ENCODE measurements at regions not wholly inside any gene's neighbourhood (a gene's known extent, or its start where the extent isn't known, plus 50 kb on each side); places are given as distances from the start of the nearest gene placed in this dataset.

DNA sequence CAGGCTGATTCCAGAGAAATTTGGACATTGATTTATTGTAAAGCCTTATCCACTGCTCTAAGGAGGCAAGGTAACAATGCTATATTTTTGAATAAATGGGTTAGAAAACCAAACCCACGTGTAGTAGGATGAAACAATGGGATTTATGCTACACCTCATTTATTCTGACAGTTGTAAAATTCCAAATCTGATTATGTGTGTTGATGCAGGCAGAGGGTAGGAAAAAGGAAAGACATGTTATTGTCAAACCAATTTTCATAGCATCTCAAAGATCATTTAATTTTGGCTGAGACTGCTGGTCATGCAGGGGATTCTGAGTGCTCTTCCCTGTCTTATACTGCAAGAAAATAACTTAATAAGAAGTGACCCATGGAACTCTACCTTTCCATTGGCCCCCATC lies 1219.9 kb upstream of the SORCS1 start:
- no peak for DNase-seq
- H3K4me1 ChIP-seq (ENCODE audit: control extremely low read depth in 1 of 4, control insufficient read depth in 4 of 4, insufficient read depth in 4 of 4, low read length in 3 of 4) = peaks cover 0 to 21% (median 1%) of the 10 kb centered on the region in 4 experiments
- CTCF ChIA-PET = no interaction called here

DNA sequence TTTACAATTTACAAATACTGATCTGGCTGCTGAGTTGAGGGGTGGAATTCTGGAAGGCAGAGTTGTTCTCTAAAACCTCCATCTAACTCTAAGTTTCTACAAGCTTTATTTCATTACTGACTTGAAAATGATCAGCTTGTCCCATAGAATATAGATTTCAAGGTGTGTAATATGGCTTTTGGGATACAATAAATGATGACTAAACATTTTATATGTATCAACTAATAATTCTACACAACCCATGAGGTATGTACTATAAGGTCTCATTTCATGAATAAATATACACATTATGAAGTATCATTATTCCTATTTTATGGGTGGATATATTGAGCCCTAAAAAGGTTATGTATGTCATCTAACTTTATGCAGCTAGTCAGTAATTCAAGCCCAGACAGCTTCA lies 1214.3 kb upstream of the SORCS1 start:
- Histone ChIP-seq H3K27ac (ENCODE audit: insufficient read depth in 1 of 2, low read depth in 1 of 2, low read length in 2 of 2, poor library complexity in 1 of 2, severe bottlenecking in 2 of 2) (no peak overlapping the region), H3K27me3 (replicated peaks in 2 of 5; ENCODE audit: control insufficient read depth in 4 of 5, insufficient read depth in 5 of 5, low read length in 4 of 5) (no peaks in the 10 kb centered on the region), H3K4me3 (ENCODE audit: control insufficient read depth in 1 of 7, extremely low read depth in 1 of 7, insufficient read depth in 4 of 7, low read depth in 2 of 7, low read length in 6 of 7) (no peak overlapping the region), H3K4me1 (ENCODE audit: control extremely low read depth in 1 of 4, control insufficient read depth in 4 of 4, insufficient read depth in 4 of 4, low read length in 3 of 4) (no peaks in the 10 kb centered on the region), H3K36me3 (ENCODE audit: control insufficient read depth in 4 of 4, insufficient read depth in 4 of 4, low read length in 3 of 4) (no peaks in the 10 kb centered on the region), H3K9me3 (ENCODE audit: control extremely low read depth in 1 of 5, control insufficient read depth in 4 of 5, insufficient read depth in 2 of 5, low read depth in 1 of 5, low read length in 4 of 5) (peaks cover 0 to 3% (median 0%) of the 10 kb centered on the region in 5 experiments)
- ChIA-PET POLR2A (no interaction called here), CTCF (no interaction called here)
- no peak for DNase-seq

More for the DNA sequence above, 1219.9 kb upstream of the SORCS1 start:
- Histone ChIP-seq H3K36me3 (ENCODE audit: control insufficient read depth in 4 of 4, insufficient read depth in 4 of 4, low read length in 3 of 4) (no peaks in the 10 kb centered on the region), H3K27ac (ENCODE audit: insufficient read depth in 1 of 2, low read depth in 1 of 2, low read length in 2 of 2, poor library complexity in 1 of 2, severe bottlenecking in 2 of 2) (no peak overlapping the region), H3K9me3 (ENCODE audit: control extremely low read depth in 1 of 5, control insufficient read depth in 4 of 5, insufficient read depth in 2 of 5, low read depth in 1 of 5, low read length in 4 of 5) (peaks cover 0 to 3% (median 0%) of the 10 kb centered on the region in 5 experiments), H3K4me3 (ENCODE audit: control insufficient read depth in 1 of 7, extremely low read depth in 1 of 7, insufficient read depth in 4 of 7, low read depth in 2 of 7, low read length in 6 of 7) (no peak overlapping the region), H3K27me3 (replicated peaks in 2 of 5; ENCODE audit: control insufficient read depth in 4 of 5, insufficient read depth in 5 of 5, low read length in 4 of 5) (no peaks in the 10 kb centered on the region)
- WGBS (ENCODE audit: insufficient coverage) = 100% methylated on average over 1 of the region's 1 CpG
- POLR2A ChIA-PET = no interaction called here

DNA sequence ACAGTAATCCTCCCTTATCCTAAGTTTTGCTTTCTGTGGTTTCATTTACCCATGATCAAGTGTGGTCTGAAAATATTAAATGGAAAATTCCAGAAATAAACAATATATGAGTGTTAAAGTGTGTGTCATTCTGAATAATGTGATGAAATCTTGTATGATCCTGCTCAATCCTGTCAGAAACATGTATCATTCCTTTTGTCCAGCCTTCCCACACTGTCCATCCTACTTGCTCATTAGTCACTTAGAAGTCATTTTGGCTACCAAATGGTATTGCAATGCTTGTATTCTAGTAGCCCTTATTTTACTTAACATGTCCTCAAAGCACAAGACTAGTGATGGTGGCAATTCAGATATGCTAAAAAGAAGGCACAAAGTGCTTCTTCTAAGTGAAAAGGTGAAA lies 1211.2 kb upstream of the SORCS1 start:
- Histone ChIP-seq H3K9me3 (ENCODE audit: control extremely low read depth in 1 of 5, control insufficient read depth in 4 of 5, insufficient read depth in 2 of 5, low read depth in 1 of 5, low read length in 4 of 5) (peaks cover 0 to 3% (median 0%) of the 10 kb centered on the region in 5 experiments), H3K4me3 (ENCODE audit: control insufficient read depth in 1 of 7, extremely low read depth in 1 of 7, insufficient read depth in 4 of 7, low read depth in 2 of 7, low read length in 6 of 7) (no peak overlapping the region), H3K27me3 (replicated peaks in 2 of 5; ENCODE audit: control insufficient read depth in 4 of 5, insufficient read depth in 5 of 5, low read length in 4 of 5) (no peaks in the 10 kb centered on the region), H3K27ac (ENCODE audit: insufficient read depth in 1 of 2, low read depth in 1 of 2, low read length in 2 of 2, poor library complexity in 1 of 2, severe bottlenecking in 2 of 2) (no peak overlapping the region), H3K36me3 (ENCODE audit: control insufficient read depth in 4 of 4, insufficient read depth in 4 of 4, low read length in 3 of 4) (no peaks in the 10 kb centered on the region), H3K4me1 (ENCODE audit: control extremely low read depth in 1 of 4, control insufficient read depth in 4 of 4, insufficient read depth in 4 of 4, low read length in 3 of 4) (no peaks in the 10 kb centered on the region)
- POLR2A ChIA-PET = no interaction called here
- CTCF ChIA-PET = no interaction called here
- no peak for DNase-seq

DNA sequence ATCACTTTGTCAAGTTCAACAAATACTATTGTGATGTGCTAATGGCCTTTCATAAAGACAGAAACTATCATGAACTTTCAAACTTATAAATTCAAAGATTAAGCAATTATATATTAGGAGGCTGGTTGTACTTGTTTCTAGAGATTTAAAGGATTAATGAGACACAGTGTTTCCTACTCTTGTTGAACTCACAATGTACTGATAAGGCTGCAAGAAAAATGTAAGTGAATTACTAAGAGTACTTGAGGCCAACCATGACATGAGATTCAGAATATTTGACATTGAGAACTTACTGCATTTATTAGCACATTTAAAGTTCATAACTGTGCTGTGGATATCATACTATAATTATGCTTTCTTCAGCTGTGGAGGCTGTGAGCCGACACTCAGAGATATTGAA lies 1210.5 kb upstream of the SORCS1 start:
- Histone ChIP-seq H3K27ac (ENCODE audit: insufficient read depth in 1 of 2, low read depth in 1 of 2, low read length in 2 of 2, poor library complexity in 1 of 2, severe bottlenecking in 2 of 2) (no peak overlapping the region), H3K4me3 (ENCODE audit: control insufficient read depth in 1 of 7, extremely low read depth in 1 of 7, insufficient read depth in 4 of 7, low read depth in 2 of 7, low read length in 6 of 7) (no peak overlapping the region), H3K9me3 (ENCODE audit: control extremely low read depth in 1 of 5, control insufficient read depth in 4 of 5, insufficient read depth in 2 of 5, low read depth in 1 of 5, low read length in 4 of 5) (peaks cover 0 to 3% (median 0%) of the 10 kb centered on the region in 5 experiments), H3K36me3 (ENCODE audit: control insufficient read depth in 4 of 4, insufficient read depth in 4 of 4, low read length in 3 of 4) (no peaks in the 10 kb centered on the region), H3K27me3 (replicated peaks in 2 of 5; ENCODE audit: control insufficient read depth in 4 of 5, insufficient read depth in 5 of 5, low read length in 4 of 5) (no peaks in the 10 kb centered on the region), H3K4me1 (ENCODE audit: control extremely low read depth in 1 of 4, control insufficient read depth in 4 of 4, insufficient read depth in 4 of 4, low read length in 3 of 4) (no peaks in the 10 kb centered on the region)
- 100% methylated on average over 1 of the region's 1 CpG for WGBS (ENCODE audit: insufficient coverage)
- no peak for DNase-seq
- ChIA-PET CTCF (no interaction called here), POLR2A (no interaction called here)

DNA sequence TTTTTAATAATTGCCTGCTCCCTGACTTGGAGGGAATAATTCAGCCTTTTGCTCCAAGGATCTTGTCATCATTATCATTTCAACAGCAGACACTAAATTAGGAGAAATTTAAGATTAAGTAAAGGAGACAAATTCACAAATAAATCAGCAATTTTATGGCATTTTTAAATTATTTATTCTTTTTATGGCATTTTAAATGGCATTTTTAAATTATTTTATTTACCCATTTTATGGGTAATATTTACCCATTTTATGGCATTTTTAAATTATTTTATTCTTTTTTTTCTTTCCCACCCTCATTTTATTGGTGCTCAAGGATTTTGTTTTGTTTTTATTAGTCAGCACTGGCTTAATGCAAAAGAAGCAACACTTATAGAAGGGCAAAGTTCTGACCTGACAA lies 1201.0 kb upstream of the SORCS1 start:
- ChIA-PET CTCF (no interaction called here), POLR2A (no interaction called here)
- Histone ChIP-seq H3K27ac (ENCODE audit: insufficient read depth in 1 of 2, low read depth in 1 of 2, low read length in 2 of 2, poor library complexity in 1 of 2, severe bottlenecking in 2 of 2) (no peak overlapping the region), H3K36me3 (ENCODE audit: control insufficient read depth in 4 of 4, insufficient read depth in 4 of 4, low read length in 3 of 4) (no peaks in the 10 kb centered on the region), H3K9me3 (ENCODE audit: control extremely low read depth in 1 of 5, control insufficient read depth in 4 of 5, insufficient read depth in 2 of 5, low read depth in 1 of 5, low read length in 4 of 5) (no peaks in the 10 kb centered on the region), H3K27me3 (replicated peaks in 2 of 5; ENCODE audit: control insufficient read depth in 4 of 5, insufficient read depth in 5 of 5, low read length in 4 of 5) (no peaks in the 10 kb centered on the region), H3K4me1 (ENCODE audit: control extremely low read depth in 1 of 4, control insufficient read depth in 4 of 4, insufficient read depth in 4 of 4, low read length in 3 of 4) (peaks cover 4 to 33% (median 13%) of the 10 kb centered on the region in 4 experiments), H3K4me3 (ENCODE audit: control insufficient read depth in 1 of 7, extremely low read depth in 1 of 7, insufficient read depth in 4 of 7, low read depth in 2 of 7, low read length in 6 of 7) (no peak overlapping the region)
- no peak for DNase-seq

DNA sequence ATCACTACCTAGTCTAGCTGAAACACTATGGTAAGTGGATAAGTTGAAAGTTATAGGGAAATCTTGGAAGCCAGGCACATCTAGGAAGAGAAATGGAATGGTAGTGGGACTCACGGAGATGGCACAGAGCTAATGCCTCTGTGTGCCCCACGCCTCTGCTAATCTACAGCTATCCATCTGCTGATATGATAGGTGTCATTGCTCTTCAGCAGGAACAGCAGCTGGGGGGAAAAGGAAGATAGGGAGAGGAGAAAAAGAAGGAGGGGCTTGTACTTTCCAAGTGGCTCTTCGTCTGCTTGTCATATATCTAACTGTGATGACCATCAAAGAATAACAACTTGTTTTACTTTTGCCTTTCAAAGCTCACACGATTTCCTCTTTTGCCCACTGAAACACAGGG lies 1199.1 kb upstream of the SORCS1 start:
- H3K4me3 ChIP-seq (ENCODE audit: control insufficient read depth in 1 of 7, extremely low read depth in 1 of 7, insufficient read depth in 4 of 7, low read depth in 2 of 7, low read length in 6 of 7) = peak overlapping the region in 1 of 7 experiments; percentile 26
- peak in 1 of 3 donors; percentile 56 for DNase-seq
- POLR2A ChIA-PET = interaction anchor here (0.7 kb wide), 1 partner anchor 19 kb away, joined by 3 read pairs; no protein-coding TSS in a partner anchor
- H3K27ac ChIP-seq (ENCODE audit: insufficient read depth in 1 of 2, low read depth in 1 of 2, low read length in 2 of 2, poor library complexity in 1 of 2, severe bottlenecking in 2 of 2) = peak overlapping the region; percentile 59 to 60
- no peaks in the 10 kb centered on the region for H3K27me3 ChIP-seq (replicated peaks in 2 of 5; ENCODE audit: control insufficient read depth in 4 of 5, insufficient read depth in 5 of 5, low read length in 4 of 5)
- CTCF ChIA-PET = interaction anchor here (1.3 kb wide), 1 partner anchor 15 kb away, joined by 3 read pairs; no protein-coding TSS in a partner anchor
- H3K9me3 ChIP-seq (ENCODE audit: control extremely low read depth in 1 of 5, control insufficient read depth in 4 of 5, insufficient read depth in 2 of 5, low read depth in 1 of 5, low read length in 4 of 5) = no peaks in the 10 kb centered on the region
- H3K36me3 ChIP-seq (ENCODE audit: control insufficient read depth in 4 of 4, insufficient read depth in 4 of 4, low read length in 3 of 4) = no peaks in the 10 kb centered on the region
- H3K4me1 ChIP-seq (ENCODE audit: control extremely low read depth in 1 of 4, control insufficient read depth in 4 of 4, insufficient read depth in 4 of 4, low read length in 3 of 4) = peaks cover 4 to 33% (median 13%) of the 10 kb centered on the region in 4 experiments
- WGBS (ENCODE audit: insufficient coverage) = 30% methylated on average over 2 of the region's 4 CpGs

DNA sequence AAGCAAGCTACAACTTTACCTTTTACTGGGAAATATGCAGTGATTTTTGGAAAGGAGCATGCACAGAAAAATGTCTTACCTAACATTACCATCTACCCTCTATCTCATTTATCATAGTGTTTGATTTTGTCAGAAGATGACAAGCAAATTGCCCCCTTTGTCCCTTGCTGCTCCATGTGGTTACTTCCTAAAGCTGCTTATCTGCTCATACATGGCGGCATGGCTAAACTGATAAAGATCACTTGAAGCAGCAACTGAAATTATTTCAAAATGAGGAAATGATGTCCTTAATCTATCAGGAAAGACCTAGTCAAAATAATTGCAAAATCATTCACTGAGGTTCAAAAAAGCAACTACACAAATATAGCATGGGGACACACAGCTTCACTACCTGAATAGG lies 1198.5 kb upstream of the SORCS1 start:
- CTCF ChIA-PET = interaction anchor here (1.3 kb wide), 1 partner anchor 14 kb away, joined by 3 read pairs; no protein-coding TSS in a partner anchor
- DNase-seq = peak; percentile 65 to 94 (median 78)
- Histone ChIP-seq H3K27me3 (replicated peaks in 2 of 5; ENCODE audit: control insufficient read depth in 4 of 5, insufficient read depth in 5 of 5, low read length in 4 of 5) (no peaks in the 10 kb centered on the region), H3K27ac (ENCODE audit: insufficient read depth in 1 of 2, low read depth in 1 of 2, low read length in 2 of 2, poor library complexity in 1 of 2, severe bottlenecking in 2 of 2) (peak overlapping the region in 1 of 2 experiments; percentile 59), H3K4me3 (ENCODE audit: control insufficient read depth in 1 of 7, extremely low read depth in 1 of 7, insufficient read depth in 4 of 7, low read depth in 2 of 7, low read length in 6 of 7) (no peak overlapping the region), H3K4me1 (ENCODE audit: control extremely low read depth in 1 of 4, control insufficient read depth in 4 of 4, insufficient read depth in 4 of 4, low read length in 3 of 4) (peaks cover 4 to 33% (median 13%) of the 10 kb centered on the region in 4 experiments), H3K9me3 (ENCODE audit: control extremely low read depth in 1 of 5, control insufficient read depth in 4 of 5, insufficient read depth in 2 of 5, low read depth in 1 of 5, low read length in 4 of 5) (no peaks in the 10 kb centered on the region), H3K36me3 (ENCODE audit: control insufficient read depth in 4 of 4, insufficient read depth in 4 of 4, low read length in 3 of 4) (no peaks in the 10 kb centered on the region)
- POLR2A ChIA-PET = interaction anchor here (0.7 kb wide), 1 partner anchor 19 kb away, joined by 3 read pairs; no protein-coding TSS in a partner anchor
- no CpG with 5 or more reads among the region's 1 CpG for WGBS (ENCODE audit: insufficient coverage)

All from common myeloid progenitor, CD34-positive (primary cell).